Glutamatergic neuron (in vitro differentiated cells): ENCODE measurements at regions not wholly inside any gene's neighbourhood (a gene's known extent, or its start where the extent isn't known, plus 50 kb on each side); places are given as distances from the start of the nearest gene placed in this dataset.

Experiments used
- DNase-seq: peaks from one replicate; pipeline ENCODE4 v3.0.0; 2022
- H3K27ac Mint-ChIP-seq: one replicate; pipeline ENCODE4 v1.8.0; 2020; ENCODE audit warnings: mild to moderate bottlenecking, mixed read lengths, inconsistent platforms; ENCODE audit not compliant: unreplicated experiment
- H3K27me3 Mint-ChIP-seq: one replicate; pipeline ENCODE4 v1.8.0; 2020; ENCODE audit warnings: mild to moderate bottlenecking, moderate library complexity, mixed read lengths, inconsistent platforms; ENCODE audit not compliant: unreplicated experiment
- H3K36me3 Mint-ChIP-seq: one replicate; pipeline ENCODE4 v1.8.0; 2020; ENCODE audit warnings: mild to moderate bottlenecking, mixed read lengths, inconsistent platforms; ENCODE audit not compliant: unreplicated experiment
- H3K4me1 Mint-ChIP-seq: one replicate; pipeline ENCODE4 v1.8.0; 2020; ENCODE audit warnings: mild to moderate bottlenecking, low read depth, mixed read lengths, inconsistent platforms; ENCODE audit not compliant: unreplicated experiment
- H3K4me3 Mint-ChIP-seq: one replicate; pipeline ENCODE4 v1.8.0; 2020; ENCODE audit warnings: mild to moderate bottlenecking, mixed read lengths, inconsistent platforms; ENCODE audit not compliant: unreplicated experiment
- H3K9me3 Mint-ChIP-seq: one replicate; pipeline ENCODE4 v1.8.0; 2020; ENCODE audit warnings: mild to moderate bottlenecking, moderate library complexity, mixed read lengths, inconsistent platforms; ENCODE audit not compliant: unreplicated experiment
- TF ChIP-seq, protein P1 (sequence below): fragments of 200-600 bp; sonication (generic); IDR thresholded peaks from one replicate; pipeline ENCODE4 v1.5.0; 2021; ENCODE audit not compliant: partially characterized antibody, unreplicated experiment

DNA sequence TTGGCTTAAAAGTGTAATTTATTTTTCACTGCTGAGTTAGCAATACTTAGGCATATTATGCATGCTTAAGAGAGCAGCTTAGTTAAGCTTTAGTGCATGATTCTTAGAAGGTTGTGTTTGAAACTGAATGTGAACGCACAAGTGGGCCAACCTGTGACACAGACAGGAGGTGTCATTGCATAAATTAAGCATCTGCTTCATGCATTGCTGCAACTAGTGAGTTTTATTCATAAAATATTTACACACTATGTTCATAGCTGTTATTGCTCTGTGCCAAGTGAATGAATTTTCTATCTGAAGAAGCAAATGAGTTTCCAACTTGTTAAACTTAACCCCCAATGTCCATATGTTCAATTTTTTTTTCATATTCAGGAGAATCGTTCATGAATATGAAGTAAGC is 806.4 kb downstream of the GALR1 start:
- no peak overlapping the region for H3K27ac Mint-ChIP-seq
- H3K4me1 Mint-ChIP-seq = peaks cover 2% of the 10 kb centered on the region
- no peak overlapping the region for H3K4me3 Mint-ChIP-seq
- no peak for DNase-seq
- H3K9me3 Mint-ChIP-seq = peaks cover 3% of the 10 kb centered on the region
- H3K27me3 Mint-ChIP-seq = peaks cover 6% of the 10 kb centered on the region
- TF ChIP-seq, protein P1, sequence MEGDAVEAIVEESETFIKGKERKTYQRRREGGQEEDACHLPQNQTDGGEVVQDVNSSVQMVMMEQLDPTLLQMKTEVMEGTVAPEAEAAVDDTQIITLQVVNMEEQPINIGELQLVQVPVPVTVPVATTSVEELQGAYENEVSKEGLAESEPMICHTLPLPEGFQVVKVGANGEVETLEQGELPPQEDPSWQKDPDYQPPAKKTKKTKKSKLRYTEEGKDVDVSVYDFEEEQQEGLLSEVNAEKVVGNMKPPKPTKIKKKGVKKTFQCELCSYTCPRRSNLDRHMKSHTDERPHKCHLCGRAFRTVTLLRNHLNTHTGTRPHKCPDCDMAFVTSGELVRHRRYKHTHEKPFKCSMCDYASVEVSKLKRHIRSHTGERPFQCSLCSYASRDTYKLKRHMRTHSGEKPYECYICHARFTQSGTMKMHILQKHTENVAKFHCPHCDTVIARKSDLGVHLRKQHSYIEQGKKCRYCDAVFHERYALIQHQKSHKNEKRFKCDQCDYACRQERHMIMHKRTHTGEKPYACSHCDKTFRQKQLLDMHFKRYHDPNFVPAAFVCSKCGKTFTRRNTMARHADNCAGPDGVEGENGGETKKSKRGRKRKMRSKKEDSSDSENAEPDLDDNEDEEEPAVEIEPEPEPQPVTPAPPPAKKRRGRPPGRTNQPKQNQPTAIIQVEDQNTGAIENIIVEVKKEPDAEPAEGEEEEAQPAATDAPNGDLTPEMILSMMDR = no peak
- peaks cover 4% of the 10 kb centered on the region for H3K36me3 Mint-ChIP-seq

DNA sequence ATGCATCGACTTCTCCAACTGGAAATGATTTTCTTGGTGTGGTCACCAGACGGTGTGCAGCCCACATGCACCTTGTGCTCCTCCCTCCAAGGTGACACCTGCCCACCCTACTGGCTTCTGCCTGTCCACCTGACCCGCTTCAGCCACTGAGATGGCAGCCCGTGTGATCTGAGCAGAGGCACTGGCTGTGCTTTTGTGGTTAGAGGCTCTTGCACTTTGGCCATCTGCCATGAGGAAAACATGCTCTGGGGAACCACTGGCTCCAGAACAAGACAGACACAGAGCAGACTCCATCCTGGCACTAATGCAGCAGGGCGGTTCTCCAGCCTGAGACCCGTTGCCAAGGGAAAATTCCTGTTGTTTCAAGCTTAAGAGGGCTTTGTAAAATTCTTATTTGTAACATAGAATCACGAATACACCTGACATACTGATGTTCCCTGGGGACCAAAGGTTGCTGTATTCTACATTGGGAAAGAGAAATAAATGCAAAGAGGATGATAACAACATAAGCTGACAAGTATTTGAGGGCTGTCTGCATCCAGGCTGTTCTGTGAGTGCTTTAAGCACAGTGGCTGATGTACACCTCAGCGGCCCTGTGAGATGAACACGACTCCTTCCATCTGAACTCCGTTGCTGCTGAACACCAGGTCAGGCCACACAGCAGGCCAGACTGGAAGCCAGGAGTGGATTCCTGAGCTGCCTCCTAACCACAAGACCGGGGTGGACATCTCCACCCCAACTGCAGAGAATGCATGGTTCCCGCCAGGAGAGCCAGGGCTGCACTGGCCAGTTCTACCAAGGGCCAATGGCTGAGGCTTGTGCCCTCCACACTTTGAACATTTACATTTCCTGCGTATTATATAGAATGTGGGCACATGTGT is 820.4 kb downstream of the GALR1 start:
- no peaks in the 10 kb centered on the region for H3K27me3 Mint-ChIP-seq
- H3K36me3 Mint-ChIP-seq = no peaks in the 10 kb centered on the region
- peak; percentile 33 for DNase-seq
- peaks cover 19% of the 10 kb centered on the region for H3K4me1 Mint-ChIP-seq
- no peak overlapping the region for H3K4me3 Mint-ChIP-seq
- TF ChIP-seq, protein P1 = no peak
- no peak overlapping the region for H3K27ac Mint-ChIP-seq
- H3K9me3 Mint-ChIP-seq = peaks cover 9% of the 10 kb centered on the region

DNA sequence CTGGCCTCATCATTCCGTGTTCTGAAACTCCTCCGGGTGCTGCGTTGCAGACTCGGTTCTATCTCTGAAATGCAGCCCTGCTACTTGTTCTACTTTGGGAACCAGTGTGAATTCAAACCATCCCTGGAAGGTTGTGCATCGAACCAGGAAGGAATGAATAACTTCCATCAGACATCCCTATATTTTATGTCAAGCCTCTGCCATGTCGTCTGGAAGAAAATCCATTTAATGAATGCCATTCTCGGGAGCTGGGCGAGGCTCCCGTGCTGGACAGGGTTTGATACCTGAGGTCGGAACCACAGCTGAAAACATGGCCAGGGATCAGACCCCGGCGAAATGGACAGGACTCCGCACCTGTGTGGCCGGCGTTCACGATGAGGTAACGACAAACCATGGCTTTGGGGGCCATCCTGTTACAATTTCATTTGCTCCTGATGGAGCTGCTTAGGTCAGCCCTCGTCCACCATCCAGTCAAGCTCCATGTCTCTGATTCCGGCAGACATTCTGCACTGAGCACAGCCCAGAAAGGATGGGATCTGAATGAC is 821.6 kb downstream of the GALR1 start:
- Mint-ChIP-seq H3K4me1 (peaks cover 19% of the 10 kb centered on the region), H3K9me3 (peaks cover 9% of the 10 kb centered on the region), H3K36me3 (no peaks in the 10 kb centered on the region), H3K4me3 (no peak overlapping the region), H3K27ac (no peak overlapping the region), H3K27me3 (no peaks in the 10 kb centered on the region)
- DNase-seq = no peak
- TF ChIP-seq, protein P1 = no peak

DNA sequence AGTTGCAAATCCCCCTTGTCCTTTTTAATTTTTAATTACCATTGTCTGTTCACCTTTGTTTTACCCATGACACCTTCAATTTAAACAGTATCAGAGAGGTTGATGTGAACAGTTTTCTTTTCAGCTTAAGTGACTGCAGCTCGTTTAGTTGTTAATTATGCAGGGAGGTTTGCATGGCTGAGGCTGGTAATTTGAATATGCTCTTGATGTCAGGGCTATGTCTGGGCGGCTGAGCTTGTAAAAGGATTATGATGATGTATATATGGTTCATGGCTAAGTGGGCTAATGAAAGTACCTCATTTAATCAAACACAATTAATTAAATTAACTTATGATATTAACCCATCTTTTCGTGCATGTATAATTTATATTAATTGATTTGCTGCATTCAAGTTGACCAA is 822.1 kb downstream of the GALR1 start:
- Mint-ChIP-seq H3K27ac (peak overlapping the region; percentile 11), H3K36me3 (no peaks in the 10 kb centered on the region), H3K9me3 (peaks cover 9% of the 10 kb centered on the region), H3K27me3 (no peaks in the 10 kb centered on the region), H3K4me3 (no peak overlapping the region), H3K4me1 (peaks cover 19% of the 10 kb centered on the region)
- no peak for DNase-seq
- TF ChIP-seq, protein P1 = no peak

DNA sequence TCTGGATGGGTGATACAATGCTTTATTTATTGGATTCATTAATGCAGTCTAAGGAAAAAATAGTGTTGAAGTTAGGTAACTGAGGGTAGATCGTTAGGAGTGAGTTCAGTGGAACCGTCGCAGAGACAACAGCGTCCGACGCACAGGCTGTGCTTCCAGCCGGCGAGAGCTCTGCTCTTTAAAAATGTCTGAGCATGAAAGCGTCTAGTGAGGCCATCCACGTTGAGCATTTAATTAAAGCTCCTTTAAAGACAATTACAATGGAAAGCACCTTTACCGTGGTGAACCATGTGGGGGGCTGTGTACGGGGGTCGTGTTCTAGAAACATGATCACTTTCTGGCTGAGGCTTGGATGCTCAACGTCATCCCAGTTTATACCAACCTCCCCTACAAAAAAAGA is 822.7 kb downstream of the GALR1 start:
- TF ChIP-seq, protein P1 = no peak
- peak overlapping the region; percentile 36 for H3K4me3 Mint-ChIP-seq
- no peak for DNase-seq
- H3K9me3 Mint-ChIP-seq = peaks cover 9% of the 10 kb centered on the region
- H3K36me3 Mint-ChIP-seq = no peaks in the 10 kb centered on the region
- peaks cover 19% of the 10 kb centered on the region for H3K4me1 Mint-ChIP-seq
- H3K27me3 Mint-ChIP-seq = no peaks in the 10 kb centered on the region
- no peak overlapping the region for H3K27ac Mint-ChIP-seq
